ENCODE measurements at regions not wholly inside any gene's neighbourhood (a gene's known extent, or its start where the extent isn't known, plus 50 kb on each side); places are given as distances from the start of the nearest gene placed in this dataset.

- no peak for TF ChIP-seq USF2 (CRISPR knock-in tag; IDR thresholded peaks at IDR 0.05)
These were observed 101.3 kb upstream of the USP24 start (continued) for GRCh38 chr1:55316502-55316901.

GRCh38 chr1:55315552-55315951 lies 100.4 kb upstream of the USP24 start:
- H3K4me1 Mint-ChIP-seq: peaks cover 2% of the 10 kb centered on the region; the same call in 1 of the 2 replicates
- POLR2A ChIA-PET: interaction anchor here (0.5 kb wide), 1 partner anchor 1800 kb away, joined by 3 read pairs; no protein-coding TSS in a partner anchor

GRCh38 chr1:55314740-55315139 lies 99.6 kb upstream of the USP24 start:
- Mint-ChIP-seq H3K36me3 (no peaks in the 10 kb centered on the region), H3K27me3 (ENCODE audit: low read depth) (no peaks in the 10 kb centered on the region), H3K4me1 (peaks cover 2% of the 10 kb centered on the region; the same call in 1 of the 2 replicates), H3K9me3 (no peaks in the 10 kb centered on the region), H3K4me3 (no peak overlapping the region), H3K27ac (no peak overlapping the region)
- no peak for TF ChIP-seq ZNF671 (CRISPR knock-in tag; IDR thresholded peaks at IDR 0.05)
- TF ChIP-seq CREM (CRISPR knock-in tag; IDR thresholded peaks at IDR 0.05): no peak
- TF ChIP-seq FOXJ3 (CRISPR knock-in tag; IDR thresholded peaks at IDR 0.05; ENCODE audit: borderline replicate concordance): no peak
- no peak for TF ChIP-seq CTCF (IDR thresholded peaks at IDR 0.05)
- TF ChIP-seq HMGXB4 (CRISPR knock-in tag; IDR thresholded peaks at IDR 0.05): no peak
- no peak for TF ChIP-seq ZNF263 (CRISPR knock-in tag; IDR thresholded peaks at IDR 0.05; ENCODE audit: low read depth)
- TF ChIP-seq TP53 (CRISPR knock-in tag; IDR thresholded peaks at IDR 0.05): no peak
- no peak for TF ChIP-seq ATF2 (CRISPR knock-in tag; IDR thresholded peaks at IDR 0.05; ENCODE audit: borderline replicate concordance, low read depth)
- no peak for TF ChIP-seq ZNF281 (CRISPR knock-in tag; IDR thresholded peaks at IDR 0.05)
- no peak for TF ChIP-seq FOXP4 (CRISPR knock-in tag; IDR thresholded peaks at IDR 0.05)
- no peak for TF ChIP-seq TEAD1 (CRISPR knock-in tag; IDR thresholded peaks at IDR 0.05)
- TF ChIP-seq IRF1 (CRISPR knock-in tag; IDR thresholded peaks at IDR 0.05): no peak
- no peak for TF ChIP-seq TCF7 (CRISPR knock-in tag; IDR thresholded peaks at IDR 0.05; ENCODE audit: low read depth)
- no peak for TF ChIP-seq NFE2L1 (CRISPR knock-in tag; IDR thresholded peaks at IDR 0.05)
- TF ChIP-seq JAZF1 (CRISPR knock-in tag; IDR thresholded peaks at IDR 0.05): no peak
- no peak for TF ChIP-seq CDX4 (CRISPR knock-in tag; IDR thresholded peaks at IDR 0.05; ENCODE audit: borderline replicate concordance)
- TF ChIP-seq ZNF416 (CRISPR knock-in tag; IDR thresholded peaks at IDR 0.05): no peak
- DNase-seq (ENCODE audit: low spot score) (no peak), ATAC-seq (no peak)
- POLR2A ChIA-PET: no interaction called here
- CTCF ChIA-PET: no interaction called here

More at GRCh38 chr1:55315552-55315951, 100.4 kb upstream of the USP24 start:
- Mint-ChIP-seq H3K9me3 (no peaks in the 10 kb centered on the region), H3K4me3 (no peak overlapping the region), H3K36me3 (no peaks in the 10 kb centered on the region), H3K27me3 (ENCODE audit: low read depth) (no peaks in the 10 kb centered on the region), H3K27ac (no peak overlapping the region)
- CTCF ChIA-PET: interaction anchor here (0.8 kb wide), 1 partner anchor 63 kb away, joined by 3 read pairs; no protein-coding TSS in a partner anchor
- DNase-seq (ENCODE audit: low spot score): no peak
- ATAC-seq: no peak
- no peak for TF ChIP-seq ZNF219 (CRISPR knock-in tag; IDR thresholded peaks at IDR 0.05; ENCODE audit: borderline replicate concordance)
- TF ChIP-seq PRRX2 (CRISPR knock-in tag; IDR thresholded peaks at IDR 0.05): no peak
- no peak for TF ChIP-seq RORB (CRISPR knock-in tag; IDR thresholded peaks at IDR 0.05)
